WTC11 (cell line): ENCODE measurements at regions not wholly inside any gene's neighbourhood (a gene's known extent, or its start where the extent isn't known, plus 50 kb on each side); places are given as distances from the start of the nearest gene placed in this dataset.

ENCODE experiments used
- ATAC-seq: fragments of 200-7000 bp; cut with Tn5 transposase; 2 replicates; pipeline ENCODE4 v1.10.0; 2021; ENCODE audit warnings: mild to moderate bottlenecking, moderate library complexity
- CTCF ChIA-PET: fragments of 300-600 bp; sonication (Branson Sonifier 250); formaldehyde crosslinking; loops from one replicate; lab custom pipeline; 2021; ENCODE audit warnings: antibody characterized with exemption; lab: Charles Lee
- POLR2A ChIA-PET: fragments of 350-600 bp; sonication (Branson Sonifier 250); formaldehyde crosslinking; loops from one replicate; lab custom pipeline; 2021; ENCODE audit warnings: antibody characterized with exemption; lab: Charles Lee
- DNase-seq: peaks from one replicate; pipeline ENCODE4 v3.0.0; 2021; ENCODE audit warnings: low spot score
- H3K27ac Mint-ChIP-seq: 2 replicates; pipeline ENCODE4 v1.8.0; 2021; ENCODE audit warnings: mixed read lengths
- H3K27me3 Mint-ChIP-seq: 2 replicates; pipeline ENCODE4 v1.8.0; 2021; ENCODE audit warnings: low read depth, mild to moderate bottlenecking, moderate library complexity, mixed read lengths
- H3K36me3 Mint-ChIP-seq: 2 replicates; pipeline ENCODE4 v1.8.0; 2021; ENCODE audit warnings: mixed read lengths
- H3K4me1 Mint-ChIP-seq: 2 replicates; pipeline ENCODE4 v1.8.0; 2022; ENCODE audit warnings: mixed read lengths
- H3K4me3 Mint-ChIP-seq: 2 replicates; pipeline ENCODE4 v1.8.0; 2021; ENCODE audit warnings: mild to moderate bottlenecking, moderate library complexity, mixed read lengths
- H3K9me3 Mint-ChIP-seq: 2 replicates; pipeline ENCODE4 v1.8.0; 2021; ENCODE audit warnings: mixed read lengths
- CBFB ChIP-seq: sonication (generic); formaldehyde crosslinking; IDR thresholded peaks from 2 replicates; pipeline ENCODE4 v1.8.1; 2022; ENCODE audit warnings: mild to moderate bottlenecking, low read depth, missing genetic modification reagents
- CREB1 ChIP-seq: sonication (generic); formaldehyde crosslinking; IDR thresholded peaks from 2 replicates; pipeline ENCODE4 v1.8.0; 2023; ENCODE audit warnings: mild to moderate bottlenecking, missing genetic modification reagents
- EMX1 ChIP-seq: fragments of 250-450 bp; sonication (Bioruptor Pico); IDR thresholded peaks from 2 replicates; pipeline ENCODE4 v1.8.0; 2021; ENCODE audit warnings: mild to moderate bottlenecking
- ETV6 ChIP-seq: sonication (generic); formaldehyde crosslinking; IDR thresholded peaks from 2 replicates; pipeline ENCODE4 v1.8.1; 2022; ENCODE audit warnings: mild to moderate bottlenecking, missing genetic modification reagents
- GTF2I ChIP-seq: fragments of 250-450 bp; sonication (Bioruptor Pico); conservative IDR thresholded peaks from 2 replicates; pipeline ENCODE4 v1.4.0; 2021; ENCODE audit warnings: mild to moderate bottlenecking
- MLX ChIP-seq: sonication (generic); formaldehyde crosslinking; IDR thresholded peaks from 2 replicates; pipeline ENCODE4 v1.8.1; 2023; ENCODE audit warnings: mild to moderate bottlenecking, missing genetic modification reagents, moderate library complexity
- NR3C1 ChIP-seq: sonication (generic); formaldehyde crosslinking; conservative IDR thresholded peaks from 2 replicates; pipeline ENCODE4 v1.8.1; 2023; ENCODE audit warnings: low read depth, mild to moderate bottlenecking, missing genetic modification reagents
- PREB ChIP-seq: sonication (generic); formaldehyde crosslinking; IDR thresholded peaks from 2 replicates; pipeline ENCODE4 v1.8.1; 2022; ENCODE audit warnings: mild to moderate bottlenecking, missing genetic modification reagents, moderate library complexity, borderline replicate concordance
- SMAD4 ChIP-seq: sonication (generic); formaldehyde crosslinking; IDR thresholded peaks from 2 replicates; pipeline ENCODE4 v1.8.0; 2022; ENCODE audit warnings: mild to moderate bottlenecking, missing genetic modification reagents
- TEAD4 ChIP-seq: sonication (generic); formaldehyde crosslinking; IDR thresholded peaks from 2 replicates; pipeline ENCODE4 v1.8.0; 2022; ENCODE audit warnings: mild to moderate bottlenecking, missing genetic modification reagents
- ZBTB21 ChIP-seq: sonication (generic); formaldehyde crosslinking; IDR thresholded peaks from 2 replicates; pipeline ENCODE4 v1.8.1; 2023; ENCODE audit warnings: mild to moderate bottlenecking, missing genetic modification reagents, borderline replicate concordance
- ZBTB43 ChIP-seq: sonication (generic); formaldehyde crosslinking; IDR thresholded peaks from 2 replicates; pipeline ENCODE4 v1.8.1; 2023; ENCODE audit warnings: mild to moderate bottlenecking, missing genetic modification reagents
- ZNF423 ChIP-seq: fragments of 250-450 bp; sonication (Bioruptor Pico); IDR thresholded peaks from 2 replicates; pipeline ENCODE4 v2.1.2; 2022; ENCODE audit warnings: mild to moderate bottlenecking, moderate library complexity
- ZNF425 ChIP-seq: fragments of 250-450 bp; sonication (Bioruptor Pico); conservative IDR thresholded peaks from 2 replicates; pipeline ENCODE4 v1.9.0; 2021; ENCODE audit warnings: mild to moderate bottlenecking
- ZNF532 ChIP-seq: fragments of 250-450 bp; sonication (Bioruptor Pico); IDR thresholded peaks from 2 replicates; pipeline ENCODE4 v1.9.0; 2021; ENCODE audit warnings: mild to moderate bottlenecking, borderline replicate concordance
- ZNF671 ChIP-seq: fragments of 250-450 bp; sonication (Bioruptor Pico); IDR thresholded peaks from 2 replicates; pipeline ENCODE4 v1.8.0; 2021; ENCODE audit warnings: mild to moderate bottlenecking

GRCh38 chr2:81523344-81523743 lies 1218.8 kb upstream of the LRRTM1 start (continued):
- TF ChIP-seq GTF2I, result no peak
- no peak for TF ChIP-seq ZNF423 (CRISPR knock-in tag)
- no peak for TF ChIP-seq ZNF425 (CRISPR knock-in tag)
- no peak for TF ChIP-seq ETV6 (CRISPR knock-in tag)
- TF ChIP-seq PREB, result no peak
- no peak for TF ChIP-seq ZBTB43 (CRISPR knock-in tag)
- no peak for TF ChIP-seq MLX (CRISPR knock-in tag)
- TF ChIP-seq EMX1 (CRISPR knock-in tag), result no peak
- TF ChIP-seq CREB1 (CRISPR knock-in tag), result no peak
- TF ChIP-seq ZNF671 (CRISPR knock-in tag), result no peak
- no peak for TF ChIP-seq CBFB

GRCh38 chr2:81513328-81513727 lies 1208.8 kb upstream of the LRRTM1 start:
- POLR2A ChIA-PET, result no interaction called here
- H3K36me3 Mint-ChIP-seq, result 0 out of 2 replicates have a peak, but pooled peaks cover 2% of the 10 kb centered on the region
- no peak overlapping the region for H3K4me3 Mint-ChIP-seq
- no peak for TF ChIP-seq NR3C1 (CRISPR knock-in tag)
- no peak for TF ChIP-seq ZNF532 (CRISPR knock-in tag)
- no peak for TF ChIP-seq ZBTB21
- TF ChIP-seq ETV6 (CRISPR knock-in tag), result no peak
- TF ChIP-seq SMAD4 (CRISPR knock-in tag), result no peak
- H3K4me1 Mint-ChIP-seq, result no peaks in the 10 kb centered on the region
- peaks cover 11% of the 10 kb centered on the region for H3K9me3 Mint-ChIP-seq
- DNase-seq (no peak), ATAC-seq (no peak)
- no peaks in the 10 kb centered on the region for H3K27me3 Mint-ChIP-seq
- no peak overlapping the region for H3K27ac Mint-ChIP-seq
- CTCF ChIA-PET, result no interaction called here

- Mint-ChIP-seq H3K4me3 (no peak overlapping the region), H3K27me3 (no peaks in the 10 kb centered on the region), H3K9me3 (peaks cover 13% of the 10 kb centered on the region), H3K36me3 (no peaks in the 10 kb centered on the region), H3K27ac (no peak overlapping the region), H3K4me1 (no peaks in the 10 kb centered on the region)
- ChIA-PET CTCF (no interaction called here), POLR2A (no interaction called here)
- DNase-seq (no peak), ATAC-seq (no peak)
- no peak for TF ChIP-seq TEAD4 (CRISPR knock-in tag)
Observed at GRCh38 chr2:81505586-81505985, 1201.0 kb upstream of the LRRTM1 start.
